Vagina (tissue), 2 donors: ENCODE measurements at regions not wholly inside any gene's neighbourhood (a gene's known extent, or its start where the extent isn't known, plus 50 kb on each side); places are given as distances from the start of the nearest gene placed in this dataset.

ENCODE experiments used
- POLR2A ChIP-seq, 2 donors: fragments of 450-650 bp; IDR thresholded peaks; one replicate each; pipeline ENCODE4 v1.6.1; 2017; ENCODE audit warnings: antibody characterized with exemption in 2 of 2, mild to moderate bottlenecking in 2 of 2, moderate library complexity in 2 of 2
- POLR2AphosphoS5 ChIP-seq, 2 donors: sonication (generic); formaldehyde crosslinking; IDR thresholded peaks; one replicate each; pipeline ENCODE4 v1.9.0; 2017; ENCODE audit warnings: antibody characterized with exemption in 2 of 2, mild to moderate bottlenecking in 2 of 2, low read depth in 1 of 2; ENCODE audit not compliant: insufficient read depth in 1 of 2
- TF ChIP-seq, protein P1 (sequence below), 3 experiments: fragments of 450-650 bp in 2 of 3; fragments of 200-600 bp in 1 of 3; sonication (generic) in 1 of 3; IDR thresholded peaks; one replicate each; pipeline ENCODE4 v1.5.1; 2017 to 2019; ENCODE audit warnings: antibody characterized with exemption in 3 of 3, mild to moderate bottlenecking in 2 of 3, moderate library complexity in 2 of 3

DNA sequence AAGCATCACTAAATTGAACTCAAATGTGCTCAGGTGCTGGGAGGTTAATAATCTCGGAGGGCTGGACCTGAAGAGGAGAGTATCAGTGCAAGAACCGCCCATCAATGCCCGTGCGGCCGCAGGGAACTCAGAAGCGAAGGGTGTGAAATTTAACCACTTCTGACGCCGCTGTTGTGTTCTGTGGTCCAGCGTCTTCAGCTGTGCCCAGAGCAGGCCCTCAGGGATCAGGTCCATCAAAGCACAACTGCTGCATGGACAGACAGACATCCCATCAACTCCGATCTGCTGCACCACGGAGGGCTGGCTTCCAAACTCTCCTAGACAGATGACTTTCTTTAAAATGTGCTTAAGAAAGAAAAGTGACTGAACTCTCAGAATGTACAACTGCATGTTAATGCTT is 144.9 kb upstream of the TCERG1L start:
- TF ChIP-seq, protein P1, sequence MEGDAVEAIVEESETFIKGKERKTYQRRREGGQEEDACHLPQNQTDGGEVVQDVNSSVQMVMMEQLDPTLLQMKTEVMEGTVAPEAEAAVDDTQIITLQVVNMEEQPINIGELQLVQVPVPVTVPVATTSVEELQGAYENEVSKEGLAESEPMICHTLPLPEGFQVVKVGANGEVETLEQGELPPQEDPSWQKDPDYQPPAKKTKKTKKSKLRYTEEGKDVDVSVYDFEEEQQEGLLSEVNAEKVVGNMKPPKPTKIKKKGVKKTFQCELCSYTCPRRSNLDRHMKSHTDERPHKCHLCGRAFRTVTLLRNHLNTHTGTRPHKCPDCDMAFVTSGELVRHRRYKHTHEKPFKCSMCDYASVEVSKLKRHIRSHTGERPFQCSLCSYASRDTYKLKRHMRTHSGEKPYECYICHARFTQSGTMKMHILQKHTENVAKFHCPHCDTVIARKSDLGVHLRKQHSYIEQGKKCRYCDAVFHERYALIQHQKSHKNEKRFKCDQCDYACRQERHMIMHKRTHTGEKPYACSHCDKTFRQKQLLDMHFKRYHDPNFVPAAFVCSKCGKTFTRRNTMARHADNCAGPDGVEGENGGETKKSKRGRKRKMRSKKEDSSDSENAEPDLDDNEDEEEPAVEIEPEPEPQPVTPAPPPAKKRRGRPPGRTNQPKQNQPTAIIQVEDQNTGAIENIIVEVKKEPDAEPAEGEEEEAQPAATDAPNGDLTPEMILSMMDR (IDR thresholded peaks at IDR 0.05): no peak
- TF ChIP-seq POLR2A (IDR thresholded peaks at IDR 0.05) (no peak), POLR2AphosphoS5 (IDR thresholded peaks at IDR 0.05; ENCODE audit: insufficient read depth in 1 of 2, low read depth in 1 of 2) (no peak)
